Progenitor cell of endocrine pancreas (in vitro differentiated cells): ENCODE measurements at regions not wholly inside any gene's neighbourhood (a gene's known extent, or its start where the extent isn't known, plus 50 kb on each side); places are given as distances from the start of the nearest gene placed in this dataset.
A peak's percentile ranks its signal among the peaks of the same experiment; 100 is the strongest.

Source experiments
- DNase-seq: peaks from one replicate; pipeline ENCODE4 v3.0.0; 2021; ENCODE audit warnings: low spot score; ENCODE audit not compliant: unreplicated experiment
- H3K27ac Mint-ChIP-seq: 2 replicates; pipeline ENCODE4 v1.8.0; 2021; ENCODE audit warnings: mild to moderate bottlenecking, moderate library complexity, mixed read lengths
- H3K27me3 Mint-ChIP-seq: 2 replicates; pipeline ENCODE4 v1.8.0; 2021; ENCODE audit warnings: mixed read lengths
- H3K36me3 Mint-ChIP-seq: 2 replicates; pipeline ENCODE4 v1.8.0; 2022; ENCODE audit warnings: mixed read lengths; ENCODE audit not compliant: insufficient read depth
- H3K4me1 Mint-ChIP-seq: 2 replicates; pipeline ENCODE4 v1.8.0; 2021; ENCODE audit warnings: low read depth, mixed read lengths
- H3K4me3 Mint-ChIP-seq: 2 replicates; pipeline ENCODE4 v1.8.0; 2021; ENCODE audit warnings: low read depth, mild to moderate bottlenecking, moderate library complexity, mixed read lengths
- H3K9me3 Mint-ChIP-seq: 2 replicates; pipeline ENCODE4 v1.8.0; 2021; ENCODE audit warnings: low read depth, mixed read lengths
- TF ChIP-seq, protein P1 (sequence below): fragments of 200-600 bp; sonication (generic); IDR thresholded peaks from one replicate; pipeline ENCODE4 v1.5.0; 2021; ENCODE audit warnings: antibody characterized with exemption, mild to moderate bottlenecking; ENCODE audit not compliant: unreplicated experiment

DNA sequence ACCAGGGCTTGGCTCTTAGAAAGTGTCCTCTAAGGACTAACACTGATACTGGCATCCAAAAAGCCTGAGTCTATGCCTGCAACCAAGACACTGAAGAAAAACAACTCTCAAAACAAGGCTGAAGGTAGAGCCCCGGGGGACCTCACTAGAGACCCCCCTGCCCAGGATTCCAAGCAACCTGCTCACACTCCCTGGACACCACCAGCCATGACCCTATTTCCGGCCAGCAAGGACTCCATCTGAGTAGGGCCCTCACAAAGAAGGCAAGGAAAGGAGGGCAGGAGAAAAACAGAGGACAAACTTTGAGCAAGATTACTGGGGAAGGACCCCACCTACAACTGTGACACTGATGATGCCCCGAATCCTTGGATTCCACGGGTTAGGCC lies 343.1 kb downstream of the NPHP4 start:
- H3K36me3 Mint-ChIP-seq: no peaks in the 10 kb centered on the region
- H3K27me3 Mint-ChIP-seq: peaks cover 29% of the 10 kb centered on the region
- H3K27ac Mint-ChIP-seq: peak overlapping the region; percentile 67
- H3K9me3 Mint-ChIP-seq: peaks cover 6% of the 10 kb centered on the region
- H3K4me3 Mint-ChIP-seq: no peak overlapping the region
- peaks cover 25% of the 10 kb centered on the region for H3K4me1 Mint-ChIP-seq
- DNase-seq: no peak
- TF ChIP-seq, protein P1, sequence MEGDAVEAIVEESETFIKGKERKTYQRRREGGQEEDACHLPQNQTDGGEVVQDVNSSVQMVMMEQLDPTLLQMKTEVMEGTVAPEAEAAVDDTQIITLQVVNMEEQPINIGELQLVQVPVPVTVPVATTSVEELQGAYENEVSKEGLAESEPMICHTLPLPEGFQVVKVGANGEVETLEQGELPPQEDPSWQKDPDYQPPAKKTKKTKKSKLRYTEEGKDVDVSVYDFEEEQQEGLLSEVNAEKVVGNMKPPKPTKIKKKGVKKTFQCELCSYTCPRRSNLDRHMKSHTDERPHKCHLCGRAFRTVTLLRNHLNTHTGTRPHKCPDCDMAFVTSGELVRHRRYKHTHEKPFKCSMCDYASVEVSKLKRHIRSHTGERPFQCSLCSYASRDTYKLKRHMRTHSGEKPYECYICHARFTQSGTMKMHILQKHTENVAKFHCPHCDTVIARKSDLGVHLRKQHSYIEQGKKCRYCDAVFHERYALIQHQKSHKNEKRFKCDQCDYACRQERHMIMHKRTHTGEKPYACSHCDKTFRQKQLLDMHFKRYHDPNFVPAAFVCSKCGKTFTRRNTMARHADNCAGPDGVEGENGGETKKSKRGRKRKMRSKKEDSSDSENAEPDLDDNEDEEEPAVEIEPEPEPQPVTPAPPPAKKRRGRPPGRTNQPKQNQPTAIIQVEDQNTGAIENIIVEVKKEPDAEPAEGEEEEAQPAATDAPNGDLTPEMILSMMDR: no peak

DNA sequence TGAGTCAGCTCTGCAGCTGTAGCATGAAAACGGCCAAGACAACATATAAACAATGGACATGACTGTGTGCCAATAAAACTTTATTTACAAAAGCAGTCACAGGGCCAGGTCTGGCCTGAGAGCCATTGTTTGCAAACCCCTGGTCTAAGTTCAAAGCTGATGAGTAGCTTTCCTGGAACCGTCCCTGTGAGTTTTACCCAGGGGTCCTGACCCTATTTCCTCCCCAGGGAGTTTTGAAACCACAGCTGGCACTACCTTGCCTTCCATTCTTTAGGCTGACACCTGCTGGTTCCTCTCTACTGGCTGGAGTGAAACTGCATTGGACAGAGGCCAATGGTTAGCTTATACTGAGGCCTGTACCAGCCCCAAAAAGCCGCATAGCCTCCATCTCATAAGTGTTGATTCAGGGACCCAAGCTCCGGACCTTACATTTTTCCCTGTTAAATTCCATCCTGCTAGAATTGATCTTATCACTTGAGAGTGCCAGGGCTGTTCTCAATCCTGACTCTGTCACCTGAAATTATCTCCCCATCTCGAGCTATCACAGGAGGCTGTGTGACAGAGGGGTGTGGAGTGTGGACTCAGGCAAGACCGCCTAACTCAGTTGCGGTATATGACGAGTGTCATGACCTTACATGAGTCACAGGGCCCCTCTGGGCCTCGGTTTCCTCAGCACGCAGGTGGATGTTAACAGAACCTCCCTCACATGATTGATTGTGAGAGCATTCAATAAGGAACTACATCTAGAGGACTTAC lies 343.6 kb downstream of the NPHP4 start:
- DNase-seq: no peak
- no peak overlapping the region for H3K4me3 Mint-ChIP-seq
- H3K4me1 Mint-ChIP-seq: peaks cover 25% of the 10 kb centered on the region
- H3K36me3 Mint-ChIP-seq: no peaks in the 10 kb centered on the region
- peaks cover 26% of the 10 kb centered on the region for H3K27me3 Mint-ChIP-seq
- TF ChIP-seq, protein P1: no peak
- H3K9me3 Mint-ChIP-seq: peaks cover 3% of the 10 kb centered on the region
- peak overlapping the region; percentile 67 for H3K27ac Mint-ChIP-seq

DNA sequence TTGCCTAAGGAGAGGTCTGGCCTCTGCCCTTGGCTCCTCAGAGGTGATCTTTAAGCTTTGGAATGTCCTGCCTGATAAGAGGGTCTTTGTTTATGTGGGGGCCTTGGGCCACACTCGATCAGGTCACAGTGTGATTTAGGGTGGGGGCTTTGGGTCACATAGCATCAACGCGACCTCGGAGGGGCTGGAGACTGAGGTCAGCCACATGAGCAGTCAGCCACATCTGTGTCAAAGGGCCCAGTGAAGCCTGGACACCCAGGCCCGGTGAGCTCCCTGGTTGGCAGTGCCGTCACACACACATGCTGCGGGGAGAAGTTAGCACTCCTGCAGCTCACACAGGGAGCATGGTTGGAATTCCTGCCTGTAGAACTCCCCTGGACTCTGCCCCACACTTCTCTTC lies 345.0 kb downstream of the NPHP4 start:
- peaks cover 3% of the 10 kb centered on the region for H3K9me3 Mint-ChIP-seq
- no peak for DNase-seq
- peaks cover 25% of the 10 kb centered on the region for H3K4me1 Mint-ChIP-seq
- H3K36me3 Mint-ChIP-seq: no peaks in the 10 kb centered on the region
- TF ChIP-seq, protein P1: no peak
- peak overlapping the region; percentile 91 for H3K27ac Mint-ChIP-seq
- peaks cover 19% of the 10 kb centered on the region for H3K27me3 Mint-ChIP-seq
- H3K4me3 Mint-ChIP-seq: no peak overlapping the region

DNA sequence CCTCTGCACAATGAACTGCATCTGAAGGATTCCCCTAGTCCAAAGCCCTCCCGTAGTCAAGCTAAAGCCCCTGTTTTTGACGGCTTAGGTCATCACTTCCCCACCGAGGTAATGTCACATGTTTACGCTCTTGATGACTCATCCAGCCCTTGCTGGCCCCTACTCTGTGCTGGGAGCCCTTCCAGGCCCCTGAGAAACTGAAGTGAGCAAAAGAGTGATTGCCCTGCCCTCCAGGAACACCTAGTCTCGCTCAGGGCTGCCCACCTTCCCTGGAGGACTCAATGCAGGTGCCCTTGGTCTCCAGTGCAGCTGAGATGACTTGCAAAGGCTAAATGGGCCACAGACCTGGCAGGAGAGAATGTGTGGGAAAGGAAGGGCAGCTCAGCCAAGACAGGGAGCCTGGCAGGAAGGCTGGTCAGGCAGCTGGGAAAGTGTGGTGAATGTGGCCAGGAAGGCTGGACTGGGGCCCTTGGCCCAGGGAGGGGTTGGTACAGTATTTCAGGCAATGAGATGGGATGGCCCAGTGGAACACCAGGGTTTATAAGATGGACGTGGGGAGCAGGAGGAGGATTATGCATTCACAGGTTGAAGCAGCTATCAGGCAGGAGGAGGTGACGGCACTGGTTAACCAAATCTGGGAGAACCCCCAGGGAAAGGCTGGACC lies 345.6 kb downstream of the NPHP4 start:
- Mint-ChIP-seq H3K4me3 (no peak overlapping the region), H3K4me1 (peaks cover 23% of the 10 kb centered on the region), H3K27me3 (peaks cover 17% of the 10 kb centered on the region), H3K9me3 (peaks cover 3% of the 10 kb centered on the region), H3K27ac (peak overlapping the region; percentile 91), H3K36me3 (no peaks in the 10 kb centered on the region)
- TF ChIP-seq, protein P1: no peak
- DNase-seq: no peak

DNA sequence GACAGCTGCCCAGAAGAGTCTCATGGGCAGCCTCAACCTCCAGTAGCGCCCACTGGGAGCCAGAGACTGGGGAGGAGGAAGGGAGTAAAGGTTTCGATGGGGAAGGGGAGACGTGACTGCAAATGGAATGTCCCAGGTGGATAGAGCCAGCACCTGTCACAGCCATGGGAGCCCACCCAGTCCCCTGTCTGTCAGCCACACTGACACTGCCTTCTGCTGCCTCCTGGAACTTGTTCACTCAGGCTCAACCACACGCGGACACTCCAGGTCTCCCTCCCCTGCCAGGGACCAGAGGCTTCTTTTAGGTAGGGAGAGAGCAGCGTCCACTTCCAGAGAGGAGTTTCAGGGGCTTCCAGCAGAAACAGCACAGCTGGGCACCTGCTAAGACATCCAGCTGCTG lies 346.3 kb downstream of the NPHP4 start:
- Mint-ChIP-seq H3K4me1 (peaks cover 23% of the 10 kb centered on the region), H3K27ac (no peak overlapping the region), H3K9me3 (peaks cover 3% of the 10 kb centered on the region), H3K4me3 (no peak overlapping the region), H3K27me3 (peaks cover 16% of the 10 kb centered on the region), H3K36me3 (no peaks in the 10 kb centered on the region)
- TF ChIP-seq, protein P1: no peak
- no peak for DNase-seq
